Naive thymus-derived CD4-positive, alpha-beta T cell (primary cell): ENCODE measurements at regions not wholly inside any gene's neighbourhood (a gene's known extent, or its start where the extent isn't known, plus 50 kb on each side); places are given as distances from the start of the nearest gene placed in this dataset.

Experiments
- ATAC-seq: fragments of 150-1000 bp; cut with Tn5 transposase; 2 replicates; pipeline ENCODE4 v1.10.0; 2021; ENCODE audit warnings: mild to moderate bottlenecking, moderate library complexity
- CTCF ChIA-PET: fragments of 350-600 bp; sonication (Branson Sonifier 250); formaldehyde crosslinking; loops from one replicate; lab custom pipeline; 2021; ENCODE audit warnings: antibody characterized with exemption; lab: Charles Lee
- POLR2A ChIA-PET: fragments of 350-600 bp; sonication (Branson Sonifier 250); formaldehyde crosslinking; loops from one replicate; lab custom pipeline; 2021; ENCODE audit warnings: antibody characterized with exemption, inconsistent platforms; lab: Charles Lee
- DNase-seq, 9 donors: peaks; one replicate each; pipeline versions ENCODE4 v3.0.0 to v3.0.0-alpha.2; 2020 to 2022; ENCODE audit warnings: mixed read lengths in 1 of 9
- H3K27ac ChIP-seq: one replicate; pipeline ENCODE4 v1.7.0; 2013; ENCODE audit warnings: mild to moderate bottlenecking, low read depth, low read length, moderate library complexity
- H3K27me3 ChIP-seq, 2 donors: one replicate each; pipeline ENCODE4 v1.7.0; 2013; ENCODE audit warnings: low read length in 2 of 2, mild to moderate bottlenecking in 2 of 2, moderate library complexity in 2 of 2; ENCODE audit not compliant: control insufficient read depth in 2 of 2, insufficient read depth in 2 of 2
- H3K36me3 ChIP-seq, 3 experiments: 1 replicate in 2 of 3; 2 replicates in 1 of 3; pipeline ENCODE4 v1.7.0; 2013; ENCODE audit warnings: low read length in 3 of 3, mild to moderate bottlenecking in 3 of 3, moderate library complexity in 1 of 3; ENCODE audit not compliant: insufficient read depth in 3 of 3, control insufficient read depth in 2 of 3
- H3K4me1 ChIP-seq, 2 donors: one replicate each; pipeline ENCODE4 v1.7.0; 2013; ENCODE audit warnings: low read length in 2 of 2, mild to moderate bottlenecking in 2 of 2, moderate library complexity in 1 of 2; ENCODE audit not compliant: control insufficient read depth in 2 of 2, insufficient read depth in 2 of 2
- H3K4me3 ChIP-seq: 2 replicates; pipeline ENCODE4 v1.7.0; 2013; ENCODE audit warnings: mild to moderate bottlenecking, low read length
- H3K9me3 ChIP-seq, 3 experiments: 1 replicate in 2 of 3; 2 replicates in 1 of 3; pipeline ENCODE4 v1.7.0; 2013; ENCODE audit warnings: low read length in 3 of 3; ENCODE audit not compliant: control insufficient read depth in 2 of 3
- H3K27ac Mint-ChIP-seq, 9 donors: one replicate each; pipeline ENCODE4 v1.8.0; 2020 to 2022; ENCODE audit warnings: mixed read lengths in 9 of 9, mild to moderate bottlenecking in 8 of 9, moderate library complexity in 5 of 9, inconsistent platforms in 2 of 9
- H3K27me3 Mint-ChIP-seq, 5 donors: one replicate each; pipeline ENCODE4 v1.8.0; 2021 to 2022; ENCODE audit warnings: mixed read lengths in 5 of 5, mild to moderate bottlenecking in 1 of 5
- H3K36me3 Mint-ChIP-seq, 5 donors: one replicate each; pipeline ENCODE4 v1.8.0; 2020 to 2022; ENCODE audit warnings: mixed read lengths in 5 of 5, mild to moderate bottlenecking in 3 of 5, inconsistent platforms in 1 of 5
- H3K4me1 Mint-ChIP-seq, 7 donors: one replicate each; pipeline ENCODE4 v1.8.0; 2020 to 2022; ENCODE audit warnings: mixed read lengths in 7 of 7, mild to moderate bottlenecking in 3 of 7, inconsistent platforms in 1 of 7
- H3K4me3 Mint-ChIP-seq, 10 donors: one replicate each; pipeline ENCODE4 v1.8.0; 2020 to 2022; ENCODE audit warnings: mild to moderate bottlenecking in 10 of 10, mixed read lengths in 10 of 10, moderate library complexity in 6 of 10, inconsistent platforms in 2 of 10
- H3K9me3 Mint-ChIP-seq, 11 donors: one replicate each; pipeline ENCODE4 v1.8.0; 2020 to 2022; ENCODE audit warnings: mixed read lengths in 11 of 11, mild to moderate bottlenecking in 4 of 11, inconsistent platforms in 1 of 11, moderate library complexity in 1 of 11
- intact Hi-C, 2 donors: fragments of 100-400 bp; cut with micrococcal nuclease; formaldehyde crosslinking; loops; one replicate each; pipeline ENCODE4 v1.15.1; 2023

GRCh38 chr4:28378109-28378830 lies 1517.6 kb downstream of the STIM2 start:
- no peaks in the 10 kb centered on the region for H3K27me3 Mint-ChIP-seq
- no peaks in the 10 kb centered on the region for H3K9me3 ChIP-seq
- DNase-seq (no peak), ATAC-seq (no peak)
- H3K27me3 ChIP-seq, result no peaks in the 10 kb centered on the region
- H3K4me1 Mint-ChIP-seq, result no peaks in the 10 kb centered on the region
- no peak overlapping the region for H3K27ac Mint-ChIP-seq
- ChIA-PET POLR2A (no interaction called here), CTCF (no interaction called here)
- no peak overlapping the region for H3K4me3 ChIP-seq
- H3K36me3 Mint-ChIP-seq, result no peaks in the 10 kb centered on the region
- no peaks in the 10 kb centered on the region for H3K4me1 ChIP-seq
- H3K9me3 Mint-ChIP-seq, result peaks cover 0 to 28% (median 6%) of the 10 kb centered on the region in 11 donors
- H3K4me3 Mint-ChIP-seq, result no peak overlapping the region
- intact Hi-C loops, result no loop called here
- H3K27ac ChIP-seq, result no peak overlapping the region
- H3K36me3 ChIP-seq, result no peaks in the 10 kb centered on the region

DNA sequence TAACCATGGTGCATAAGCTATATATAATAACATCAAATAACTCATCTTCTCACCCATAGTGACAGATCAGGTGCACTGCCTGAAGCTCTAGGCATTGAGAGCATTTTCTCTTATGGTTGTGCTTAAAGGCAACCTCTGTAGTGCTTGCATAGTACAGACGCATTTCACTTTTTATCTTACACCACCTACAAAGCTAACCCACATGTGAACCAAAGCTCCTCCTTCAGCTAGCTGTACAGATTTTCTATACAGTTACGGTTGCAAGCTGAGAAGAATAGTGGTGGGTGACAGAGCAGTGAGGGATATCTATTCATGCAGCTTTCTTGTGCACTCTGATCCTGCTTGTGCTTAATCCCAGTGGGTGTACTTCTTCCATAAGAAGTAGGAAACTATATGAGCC lies 1525.2 kb downstream of the STIM2 start:
- CTCF ChIA-PET, result interaction anchor here (0.5 kb wide), 1 partner anchor 360 kb away, joined by 3 read pairs; no protein-coding TSS in a partner anchor
- Histone ChIP-seq H3K4me1 (no peaks in the 10 kb centered on the region), H3K9me3 (no peaks in the 10 kb centered on the region), H3K27ac (no peak overlapping the region), H3K4me3 (no peak overlapping the region), H3K36me3 (no peaks in the 10 kb centered on the region), H3K27me3 (no peaks in the 10 kb centered on the region)
- ATAC-seq (no peak), DNase-seq (no peak)
- no peak overlapping the region for H3K27ac Mint-ChIP-seq
- H3K36me3 Mint-ChIP-seq, result no peaks in the 10 kb centered on the region
- intact Hi-C loops, result no loop called here
- H3K4me1 Mint-ChIP-seq, result no peaks in the 10 kb centered on the region
- peaks cover 0 to 11% (median 4%) of the 10 kb centered on the region in 11 donors for H3K9me3 Mint-ChIP-seq
- no peaks in the 10 kb centered on the region for H3K27me3 Mint-ChIP-seq
- POLR2A ChIA-PET, result no interaction called here
- H3K4me3 Mint-ChIP-seq, result no peak overlapping the region

GRCh38 chr4:28386776-28387175 lies 1526.1 kb downstream of the STIM2 start:
- Mint-ChIP-seq H3K4me1 (no peaks in the 10 kb centered on the region), H3K4me3 (no peak overlapping the region), H3K9me3 (peaks cover 0 to 8% (median 4%) of the 10 kb centered on the region in 11 donors), H3K27ac (no peak overlapping the region), H3K36me3 (no peaks in the 10 kb centered on the region), H3K27me3 (no peaks in the 10 kb centered on the region)
- ATAC-seq, result no peak
- no peaks in the 10 kb centered on the region for H3K27me3 ChIP-seq
- ChIA-PET CTCF (no interaction called here), POLR2A (no interaction called here)
- H3K4me3 ChIP-seq, result no peak overlapping the region
- H3K9me3 ChIP-seq, result no peaks in the 10 kb centered on the region
- no peaks in the 10 kb centered on the region for H3K36me3 ChIP-seq
- intact Hi-C loops, result no loop called here
- no peaks in the 10 kb centered on the region for H3K4me1 ChIP-seq
- no peak overlapping the region for H3K27ac ChIP-seq
- no peak for DNase-seq

- no peaks in the 10 kb centered on the region for H3K27me3 ChIP-seq
- no peak overlapping the region for H3K27ac ChIP-seq
- no peaks in the 10 kb centered on the region for H3K36me3 Mint-ChIP-seq
- no peak overlapping the region for H3K4me3 ChIP-seq
- peaks cover 0 to 19% (median 8%) of the 10 kb centered on the region in 11 donors for H3K9me3 Mint-ChIP-seq
- DNase-seq (no peak), ATAC-seq (no peak)
- no peak overlapping the region for H3K27ac Mint-ChIP-seq
- H3K4me3 Mint-ChIP-seq, result no peak overlapping the region
- ChIA-PET POLR2A (no interaction called here), CTCF (no interaction called here)
- H3K4me1 ChIP-seq, result no peaks in the 10 kb centered on the region
- H3K9me3 ChIP-seq, result no peaks in the 10 kb centered on the region
- intact Hi-C loops, result no loop called here
- H3K27me3 Mint-ChIP-seq, result no peaks in the 10 kb centered on the region
- no peaks in the 10 kb centered on the region for H3K36me3 ChIP-seq
- no peaks in the 10 kb centered on the region for H3K4me1 Mint-ChIP-seq
These were observed 1527.8 kb downstream of the STIM2 start for GRCh38 chr4:28388471-28388870.

DNA sequence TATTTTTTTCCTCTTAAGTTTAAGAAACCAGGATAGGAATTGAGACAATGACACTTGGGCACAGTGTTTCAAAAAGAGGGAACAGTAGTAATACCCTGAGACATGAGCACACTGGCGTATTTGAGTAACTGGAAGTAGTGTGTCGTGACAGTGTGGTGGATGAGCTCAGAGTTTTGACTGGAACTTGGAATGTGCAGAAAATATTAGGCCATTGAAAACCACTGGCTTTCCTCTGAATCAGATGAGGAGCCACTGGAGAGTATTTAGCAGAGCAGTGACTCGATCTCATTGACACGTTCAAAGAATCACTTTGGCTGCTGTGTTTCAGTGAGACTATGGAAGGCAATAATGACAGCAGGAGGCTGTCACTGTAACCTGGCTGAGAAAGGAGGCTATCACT lies 1531.2 kb downstream of the STIM2 start:
- Histone ChIP-seq H3K36me3 (no peaks in the 10 kb centered on the region), H3K27ac (no peak overlapping the region), H3K4me1 (no peaks in the 10 kb centered on the region), H3K4me3 (no peak overlapping the region), H3K9me3 (peaks cover 0 to 3% (median 0%) of the 10 kb centered on the region in 3 experiments), H3K27me3 (no peaks in the 10 kb centered on the region)
- ATAC-seq (no peak), DNase-seq (no peak)
- Mint-ChIP-seq H3K27me3 (no peaks in the 10 kb centered on the region), H3K9me3 (peaks cover 0 to 21% (median 5%) of the 10 kb centered on the region in 11 donors), H3K4me3 (no peak overlapping the region), H3K4me1 (no peaks in the 10 kb centered on the region), H3K36me3 (no peaks in the 10 kb centered on the region), H3K27ac (no peak overlapping the region)
- intact Hi-C loops, result loop anchor here in 1 of 2 donors (5.0 kb wide), 1 partner anchor 470 kb away; no protein-coding TSS in a partner anchor
- CTCF ChIA-PET, result no interaction called here
- POLR2A ChIA-PET, result no interaction called here

DNA sequence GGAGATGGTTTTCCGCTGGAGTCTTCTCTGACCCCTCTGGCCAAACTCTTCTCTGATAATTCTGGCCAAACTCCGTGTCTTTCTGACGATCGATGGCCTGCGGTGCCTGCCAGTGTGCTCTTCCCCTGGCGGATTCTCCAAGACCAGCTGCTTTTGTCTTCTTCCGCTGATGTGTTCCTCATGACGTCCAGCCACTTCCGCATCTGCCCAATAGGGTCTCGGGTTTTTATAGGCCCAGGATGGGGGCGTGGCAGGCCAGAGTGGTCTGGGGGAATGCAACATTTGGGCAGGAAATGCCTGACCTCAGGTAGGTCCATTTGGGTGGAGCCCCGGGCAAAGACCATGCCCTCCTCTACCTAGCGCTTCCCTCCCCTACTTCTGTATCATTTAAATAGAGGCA lies 1542.1 kb downstream of the STIM2 start:
- no peak overlapping the region for H3K4me3 Mint-ChIP-seq
- H3K36me3 ChIP-seq, result no peaks in the 10 kb centered on the region
- POLR2A ChIA-PET, result no interaction called here
- no peak overlapping the region for H3K4me3 ChIP-seq
- ATAC-seq (no peak), DNase-seq (no peak)
- H3K27me3 ChIP-seq, result no peaks in the 10 kb centered on the region
- H3K9me3 Mint-ChIP-seq, result peaks cover 5 to 24% (median 11%) of the 10 kb centered on the region in 11 donors
- H3K4me1 Mint-ChIP-seq, result no peaks in the 10 kb centered on the region
- H3K27ac ChIP-seq, result no peak overlapping the region
- H3K9me3 ChIP-seq, result peaks cover 0 to 4% (median 0%) of the 10 kb centered on the region in 3 experiments
- H3K27ac Mint-ChIP-seq, result no peak overlapping the region
- peaks cover 0 to 5% (median 0%) of the 10 kb centered on the region in 5 donors for H3K36me3 Mint-ChIP-seq
- intact Hi-C loops, result no loop called here
- CTCF ChIA-PET, result no interaction called here
- H3K4me1 ChIP-seq, result no peaks in the 10 kb centered on the region
- no peaks in the 10 kb centered on the region for H3K27me3 Mint-ChIP-seq

- ATAC-seq, result no peak
- Mint-ChIP-seq H3K4me3 (no peak overlapping the region), H3K9me3 (peaks cover 0 to 10% (median 3%) of the 10 kb centered on the region in 11 donors), H3K4me1 (no peaks in the 10 kb centered on the region), H3K36me3 (no peaks in the 10 kb centered on the region), H3K27ac (no peak overlapping the region), H3K27me3 (no peaks in the 10 kb centered on the region)
- ChIA-PET POLR2A (no interaction called here), CTCF (no interaction called here)
- H3K36me3 ChIP-seq, result no peaks in the 10 kb centered on the region
- no peaks in the 10 kb centered on the region for H3K9me3 ChIP-seq
- no peak overlapping the region for H3K27ac ChIP-seq
- no peak overlapping the region for H3K4me3 ChIP-seq
- no peaks in the 10 kb centered on the region for H3K4me1 ChIP-seq
- no peaks in the 10 kb centered on the region for H3K27me3 ChIP-seq
- intact Hi-C loops, result no loop called here
- no peak for DNase-seq
These were observed 1560.6 kb downstream of the STIM2 start for GRCh38 chr4:28421221-28421620.
